H1 (cell line): ENCODE measurements at regions not wholly inside any gene's neighbourhood (a gene's known extent, or its start where the extent isn't known, plus 50 kb on each side); places are given as distances from the start of the nearest gene placed in this dataset.
"Not testable (repeated sequence)": the region's sequence is repeated elsewhere in the genome, so short reads cannot be mapped to it uniquely, and the experiment has no call there.

Source experiments
- CTCF ChIA-PET: fragments of 300-600 bp; sonication (Branson Sonifier 250); formaldehyde crosslinking; loops from one replicate; lab custom pipeline; 2021; ENCODE audit not compliant: partially characterized antibody; lab: Charles Lee
- POLR2A ChIA-PET: fragments of 300-600 bp; sonication (Branson Sonifier 250); formaldehyde crosslinking; loops from one replicate; lab custom pipeline; 2021; ENCODE audit warnings: inconsistent platforms; ENCODE audit not compliant: partially characterized antibody; lab: Charles Lee
- DNase-seq, 2 experiments: peaks; one replicate each; pipeline versions ENCODE4 v3.0.0 to v3.0.0-alpha.2; 2010 to 2022; ENCODE audit warnings: low spot score in 2 of 2, low read depth in 1 of 2, mixed read lengths in 1 of 2
- FAIRE-seq: peaks from 2 replicates; lab custom pipeline; 2011; peaks lifted over from hg19 to GRCh38; lab: Jason Lieb, UNC
- H2AFZ ChIP-seq: 2 replicates; pipeline ENCODE4 v1.8.1; 2012; ENCODE audit warnings: low read length, inconsistent platforms
- H2AK5ac ChIP-seq: 2 replicates; pipeline ENCODE4 v1.6.1; 2013; ENCODE audit warnings: low read depth, low read length
- H2BK120ac ChIP-seq: replicated peaks from 2 replicates; pipeline ENCODE3; 2013; ENCODE audit warnings: low read depth, low read length, inconsistent platforms
- H2BK12ac ChIP-seq: 2 replicates; pipeline ENCODE4 v1.6.1; 2013; ENCODE audit warnings: low read depth, low read length
- H2BK15ac ChIP-seq: 2 replicates; pipeline ENCODE4 v1.6.1; 2013; ENCODE audit warnings: low read length
- H2BK20ac ChIP-seq: 2 replicates; pipeline ENCODE4 v1.6.1; 2013; ENCODE audit warnings: low read length
- H2BK5ac ChIP-seq: 2 replicates; pipeline ENCODE4 v1.6.1; 2013; ENCODE audit warnings: low read depth, low read length
- H3K14ac ChIP-seq: 2 replicates; pipeline ENCODE4 v1.6.1; 2013; ENCODE audit warnings: inconsistent platforms; ENCODE audit not compliant: insufficient read length
- H3K18ac ChIP-seq: 2 replicates; pipeline ENCODE4 v1.6.1; 2013; ENCODE audit warnings: low read length; ENCODE audit errors: extremely low read depth
- H3K23ac ChIP-seq: 2 replicates; pipeline ENCODE4 v1.6.1; 2013; ENCODE audit warnings: inconsistent platforms; ENCODE audit not compliant: insufficient read length
- H3K23me2 ChIP-seq: 2 replicates; pipeline ENCODE4 v1.6.1; 2013; ENCODE audit warnings: low read depth, low read length
- H3K27ac ChIP-seq: 2 replicates; pipeline ENCODE4 v1.6.1; 2011; ENCODE audit warnings: low read depth, low read length, inconsistent platforms
- H3K27me3 ChIP-seq, 4 experiments: replicated peaks in 1 of 4; 1 replicate in 1 of 4; 2 replicates in 3 of 4; pipeline versions ENCODE4 v1.6.1 to v1.8.1; 2011 to 2013; ENCODE audit warnings: low read length in 3 of 4, mild to moderate bottlenecking in 3 of 4, inconsistent platforms in 2 of 4, mixed read lengths in 2 of 4, moderate library complexity in 1 of 4; ENCODE audit not compliant: control insufficient read depth in 3 of 4, insufficient read depth in 3 of 4; ENCODE audit errors: extremely low read depth in 1 of 4
- H3K36me3 ChIP-seq, 4 experiments: 2 replicates each; pipeline versions ENCODE4 v1.6.1 to v1.8.1; 2011 to 2013; ENCODE audit warnings: mild to moderate bottlenecking in 4 of 4, low read length in 3 of 4, moderate library complexity in 2 of 4, control low read depth in 1 of 4, inconsistent platforms in 1 of 4; ENCODE audit not compliant: insufficient read depth in 4 of 4, control insufficient read depth in 2 of 4
- H3K4ac ChIP-seq: replicated peaks from 2 replicates; pipeline ENCODE3; 2013; ENCODE audit warnings: low read length, low read depth, mixed read lengths, inconsistent platforms; ENCODE audit not compliant: insufficient read length
- H3K4me1 ChIP-seq, 4 experiments: replicated peaks in 1 of 4; 1 replicate in 1 of 4; 2 replicates in 3 of 4; pipeline versions ENCODE4 v1.6.1 to v1.8.1; 2011 to 2013; ENCODE audit warnings: low read length in 3 of 4, inconsistent platforms in 2 of 4, mixed read lengths in 1 of 4; ENCODE audit not compliant: insufficient read depth in 4 of 4, control insufficient read depth in 3 of 4
- H3K4me2 ChIP-seq, 2 experiments: 2 replicates each; pipeline versions ENCODE4 v1.6.1 to v1.8.1; 2011 to 2013; ENCODE audit warnings: low read depth in 2 of 2, low read length in 2 of 2, control low read depth in 1 of 2, inconsistent platforms in 1 of 2, mild to moderate bottlenecking in 1 of 2; ENCODE audit not compliant: insufficient read depth in 1 of 2
- H3K4me3 ChIP-seq, 4 experiments: fragments of 200-600, 300-600 bp in 1 of 4; sonication (generic), shearing (Covaris generic), sonication (Bioruptor Twin) in 1 of 4; 2 replicates each; pipeline versions ENCODE4 v1.5.1 to v1.8.1; 2011 to 2016; ENCODE audit warnings: low read length in 4 of 4, low read depth in 3 of 4, control low read depth in 2 of 4, inconsistent platforms in 2 of 4, mild to moderate bottlenecking in 2 of 4, mixed read lengths in 1 of 4, moderate library complexity in 1 of 4; ENCODE audit not compliant: insufficient read depth in 2 of 4; ENCODE audit errors: extremely low read depth in 1 of 4
- H3K56ac ChIP-seq: replicated peaks from 2 replicates; pipeline ENCODE3; 2013; ENCODE audit warnings: low read depth, mild to moderate bottlenecking, mixed read lengths, low read length, inconsistent platforms; ENCODE audit not compliant: insufficient read length
- H3K79me1 ChIP-seq: 2 replicates; pipeline ENCODE4 v1.6.1; 2013; ENCODE audit warnings: low read depth, low read length, control low read depth
- H3K79me2 ChIP-seq, 2 experiments: 2 replicates each; pipeline versions ENCODE4 v1.6.1 to v1.8.1; 2012 to 2013; ENCODE audit warnings: low read length in 2 of 2, mild to moderate bottlenecking in 2 of 2, inconsistent platforms in 1 of 2; ENCODE audit not compliant: insufficient read depth in 2 of 2, control insufficient read depth in 1 of 2
- H3K9ac ChIP-seq, 4 experiments: replicated peaks in 1 of 4; 1 replicate in 1 of 4; 2 replicates in 3 of 4; pipeline versions ENCODE4 v1.6.1 to v1.8.1; 2011 to 2013; ENCODE audit warnings: low read depth in 3 of 4, low read length in 3 of 4, control low read depth in 2 of 4, mild to moderate bottlenecking in 2 of 4, moderate library complexity in 2 of 4, inconsistent platforms in 1 of 4; ENCODE audit errors: extremely low read depth in 1 of 4
- H3K9me3 ChIP-seq, 2 experiments: 2 replicates each; pipeline versions ENCODE4 v1.6.1 to v1.8.1; 2012 to 2013; ENCODE audit warnings: mild to moderate bottlenecking in 2 of 2, moderate library complexity in 2 of 2, control low read depth in 1 of 2, inconsistent platforms in 1 of 2, low read depth in 1 of 2, low read length in 1 of 2, mixed read lengths in 1 of 2; ENCODE audit not compliant: insufficient read depth in 2 of 2
- H4K20me1 ChIP-seq, 2 experiments: replicated peaks in 1 of 2; 2 replicates each; pipeline versions ENCODE3 to v1.8.1; 2011 to 2013; ENCODE audit warnings: inconsistent platforms in 2 of 2, low read length in 2 of 2, mild to moderate bottlenecking in 1 of 2; ENCODE audit not compliant: insufficient read depth in 2 of 2, control insufficient read depth in 1 of 2
- H4K5ac ChIP-seq: 2 replicates; pipeline ENCODE4 v1.6.1; 2013; ENCODE audit warnings: low read length, low read depth, mixed read lengths, inconsistent platforms; ENCODE audit not compliant: insufficient read length
- H4K8ac ChIP-seq: 2 replicates; pipeline ENCODE4 v1.8.0; 2013; ENCODE audit warnings: mild to moderate bottlenecking, moderate library complexity, low read length, inconsistent platforms; ENCODE audit not compliant: insufficient read depth; ENCODE audit errors: extremely low read depth
- H4K91ac ChIP-seq: replicated peaks from 2 replicates; pipeline ENCODE3; 2013; ENCODE audit warnings: low read length, mixed read lengths, inconsistent platforms; ENCODE audit not compliant: insufficient read length
- WGBS, 2 experiments: shearing (Covaris generic) in 1 of 2; methylation state at CpG; one replicate each; pipeline versions ENCODE4 v1.1.6 to v1.1.7; 2013 to 2015; ENCODE audit warnings: low lambda C conversion rate in 2 of 2, mixed read lengths in 2 of 2, inconsistent platforms in 1 of 2, low coverage in 1 of 2, missing lambda C conversion rate in 1 of 2; ENCODE audit not compliant: insufficient replicate concordance in 2 of 2, insufficient coverage in 1 of 2, insufficient read length in 1 of 2; ENCODE audit errors: extremely low coverage in 1 of 2, missing lambda C conversion rate in 1 of 2; 5-methylcytosine and 5-hydroxymethylcytosine counted together

- H3K4me3 ChIP-seq, H3K23me2 ChIP-seq, H2BK15ac ChIP-seq, H3K4ac ChIP-seq, H3K14ac ChIP-seq, H2BK120ac ChIP-seq, H3K36me3 ChIP-seq, H4K5ac ChIP-seq, H3K9me3 ChIP-seq, H3K56ac ChIP-seq, H3K79me1 ChIP-seq, H4K20me1 ChIP-seq, POLR2A ChIA-PET, H4K8ac ChIP-seq, H2AK5ac ChIP-seq, H3K27me3 ChIP-seq, H2BK20ac ChIP-seq, H2BK5ac ChIP-seq, H4K91ac ChIP-seq, H2BK12ac ChIP-seq, FAIRE-seq, H3K23ac ChIP-seq, H2AFZ ChIP-seq, DNase-seq, H3K9ac ChIP-seq, H3K18ac ChIP-seq, H3K27ac ChIP-seq, H3K79me2 ChIP-seq, H3K4me1 ChIP-seq, H3K4me2 ChIP-seq: not testable (repeated sequence)
- CTCF ChIA-PET, result interaction anchor here (1.3 kb wide), 1 partner anchor 36 kb away, joined by 4 read pairs; no protein-coding TSS in a partner anchor
- 86% methylated on average over 12 of the region's 12 CpGs; no CpG with 5 or more reads in 1 of the 2 experiments for WGBS, 2 experiments
These were observed 246.9 kb upstream of the KCNH7 start for GRCh38 chr2:163085366-163086024.
